NOMO-1 treated with dmso at 0.1 percent for 144 hours (cell line): ENCODE measurements at regions not wholly inside any gene's neighbourhood (a gene's known extent, or its start where the extent isn't known, plus 50 kb on each side); places are given as distances from the start of the nearest gene placed in this dataset.

Experiments
- DNase-seq: peaks from one replicate; lab custom pipeline; 2025; ENCODE audit not compliant: unreplicated experiment; lab: John Stamatoyannopoulos, UW

DNA sequence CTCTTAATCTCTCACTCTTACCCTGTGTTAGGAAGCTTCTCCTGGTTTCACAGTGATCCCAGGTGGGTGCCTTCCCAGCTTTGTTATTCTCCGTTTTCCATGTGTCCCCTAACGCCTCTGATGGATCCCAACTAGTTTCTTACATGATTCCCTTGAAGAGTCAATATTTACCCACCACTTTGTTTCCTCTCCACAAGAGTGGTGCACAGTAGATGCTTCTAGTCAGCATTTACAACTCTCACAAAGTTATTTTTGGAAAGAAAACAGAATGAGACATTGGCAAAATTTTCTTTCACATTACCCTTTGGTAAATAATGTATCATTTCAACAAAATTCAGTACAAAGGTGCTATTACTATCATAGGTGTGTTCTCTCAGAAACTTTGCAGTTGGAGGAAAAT, 1611.1 kb upstream of the ZEB2 start:
- no peak for DNase-seq

- no peak for DNase-seq
Measured at GRCh38 chr2:146130290-146130689, 1610.4 kb upstream of the ZEB2 start.

DNA sequence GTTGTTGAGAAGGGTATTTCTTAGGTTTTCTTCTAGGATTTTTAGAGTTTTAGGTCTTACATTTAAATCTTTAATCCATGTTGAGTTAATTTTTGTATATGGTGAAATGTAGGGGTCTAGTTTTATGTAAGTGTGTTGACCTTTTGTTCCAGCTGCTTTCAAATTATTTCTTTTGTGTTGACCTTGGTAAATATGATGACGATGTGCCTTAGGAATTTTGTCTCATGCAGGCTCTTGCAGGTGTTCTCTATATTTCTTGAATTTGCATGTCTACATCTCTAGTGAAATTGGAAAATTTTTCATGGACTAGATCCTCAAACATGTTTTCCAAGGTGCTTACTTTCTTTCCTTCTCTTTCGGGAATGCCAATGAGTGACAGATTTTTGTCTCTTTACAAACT, 1609.3 kb upstream of the ZEB2 start:
- no peak for DNase-seq

DNA sequence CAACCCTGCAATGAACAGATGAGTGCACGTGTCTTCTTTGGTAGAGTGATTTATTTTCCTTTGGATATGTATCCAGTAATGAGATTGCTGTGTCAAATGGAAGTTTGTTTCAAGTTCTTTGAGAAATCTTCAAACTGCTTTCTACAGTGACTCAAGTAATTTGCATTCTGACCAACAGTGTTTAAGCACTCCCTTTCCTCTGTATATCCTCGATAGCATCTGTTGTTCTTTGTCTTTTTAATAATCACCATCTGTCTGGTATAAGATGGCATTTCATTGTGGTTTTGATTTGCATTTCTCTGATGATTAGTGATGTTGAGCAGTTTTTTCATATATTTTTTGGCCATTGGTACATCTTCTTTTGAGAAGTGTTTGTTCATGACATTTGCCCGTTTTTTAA, 1608.3 kb upstream of the ZEB2 start:
- no peak for DNase-seq

DNA sequence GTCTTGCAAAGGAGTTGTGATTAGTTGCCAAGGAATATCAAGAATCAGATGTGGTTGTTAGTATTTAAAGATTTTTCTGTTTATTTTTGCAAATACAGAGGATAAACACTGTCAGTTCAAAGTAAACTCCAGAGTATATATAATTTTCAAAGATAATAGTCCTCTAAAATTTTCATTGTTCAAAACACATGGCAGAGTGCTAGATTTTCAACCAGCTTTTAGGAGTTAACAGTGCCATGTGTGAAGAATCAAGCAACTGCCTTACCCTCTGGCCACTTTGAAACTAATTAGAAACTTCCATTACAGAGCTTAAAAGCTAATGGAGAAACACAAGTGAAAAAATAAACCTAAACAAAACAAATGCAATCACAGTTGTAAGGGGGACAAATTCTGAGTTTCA, 1605.6 kb upstream of the ZEB2 start:
- DNase-seq: no peak

DNA sequence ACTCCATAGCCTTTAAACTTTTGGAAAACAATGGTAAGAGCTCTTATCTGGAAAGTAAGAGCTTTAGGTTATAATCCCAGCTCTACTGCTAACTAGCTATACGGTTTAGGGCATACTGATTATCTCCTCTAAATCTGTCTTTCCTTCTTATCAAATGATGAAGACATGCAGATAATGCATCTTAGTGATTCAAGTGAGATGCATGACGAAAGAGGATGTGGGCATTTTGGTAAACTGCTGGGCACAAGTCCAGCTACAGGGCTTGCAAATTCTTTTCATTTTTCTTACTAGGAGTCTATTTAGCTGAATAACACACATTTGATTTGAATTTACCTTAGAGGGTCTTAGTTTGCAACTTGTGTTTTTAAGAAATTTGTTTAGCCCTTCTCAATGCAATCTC, 1604.8 kb upstream of the ZEB2 start:
- no peak for DNase-seq

DNA sequence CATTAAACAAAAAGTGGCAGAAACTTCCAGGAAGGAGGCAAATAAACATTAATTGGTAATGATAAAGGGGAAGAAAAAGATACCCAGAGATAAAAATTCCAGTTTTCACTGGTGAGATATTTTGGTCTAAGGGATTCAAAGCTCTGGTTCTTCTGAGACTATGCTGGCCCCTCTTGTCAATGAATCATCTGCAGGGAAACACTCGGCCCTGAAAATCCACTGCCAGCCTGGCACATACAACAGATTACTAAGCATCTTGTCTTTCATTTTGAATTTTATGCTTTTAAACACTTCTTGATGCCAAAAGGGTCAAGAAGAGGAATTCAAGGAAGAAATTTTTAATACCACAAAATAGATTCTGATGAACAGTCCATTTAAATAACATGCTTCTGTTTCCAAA, 1603.8 kb upstream of the ZEB2 start:
- DNase-seq: no peak

DNA sequence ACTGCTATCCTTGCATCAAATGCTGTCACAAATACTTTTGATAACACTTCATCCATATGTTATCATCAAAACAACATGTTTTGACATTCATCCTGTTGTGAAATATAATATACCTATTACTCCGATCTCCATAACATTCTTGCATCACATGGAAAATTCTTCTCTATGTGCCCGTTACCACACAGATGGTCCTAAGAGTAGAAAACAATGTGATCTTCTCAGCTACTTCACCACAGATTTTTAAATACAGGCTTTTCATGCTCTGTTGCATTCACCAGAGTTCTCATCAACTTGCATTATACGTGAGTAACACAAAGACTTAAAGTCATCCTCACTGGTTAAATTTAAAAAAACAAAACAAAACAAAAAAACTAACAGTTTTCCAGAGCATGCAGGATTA, 1603.3 kb upstream of the ZEB2 start:
- DNase-seq: no peak

DNA sequence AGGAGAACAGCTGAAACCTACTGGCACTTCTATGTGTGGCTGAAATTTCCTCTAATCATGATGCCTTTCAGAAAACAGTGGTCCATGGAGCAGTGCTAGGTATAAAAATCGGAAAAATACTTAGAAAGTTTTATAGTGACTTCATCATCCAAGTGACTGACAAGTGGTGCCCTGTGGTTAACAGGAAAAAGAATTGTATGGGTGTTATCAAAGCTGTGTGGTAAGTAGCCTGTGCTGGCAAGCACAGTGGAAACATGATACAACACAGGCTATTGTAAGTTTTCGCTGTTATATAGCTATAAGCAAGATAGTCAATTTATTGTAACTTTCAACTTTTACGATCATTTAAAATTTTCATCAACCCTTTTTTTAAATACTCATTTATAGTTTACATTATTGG, 1599.7 kb upstream of the ZEB2 start:
- DNase-seq: no peak

DNA sequence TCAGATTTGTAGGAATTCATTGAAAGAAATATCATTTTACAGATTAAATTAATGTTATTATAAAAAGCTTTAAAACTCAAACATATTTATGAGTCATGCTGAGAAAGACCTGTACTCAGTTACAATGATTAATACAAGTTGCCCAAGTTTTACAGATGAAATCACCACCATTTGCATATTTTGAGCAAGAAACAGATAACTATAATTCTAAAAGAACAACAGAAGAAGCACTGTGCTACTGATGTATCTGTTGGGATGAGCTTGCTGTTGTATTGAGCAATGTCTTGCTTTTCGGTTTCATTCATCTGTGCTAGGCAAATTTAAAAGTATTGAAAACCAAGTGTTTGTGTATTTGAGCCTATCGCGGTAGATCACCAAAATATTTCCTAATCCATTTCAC, 1589.1 kb upstream of the ZEB2 start:
- DNase-seq: no peak

GRCh38 chr2:146094185-146094584, 1574.3 kb upstream of the ZEB2 start:
- DNase-seq: no peak

- no peak for DNase-seq
Measured at GRCh38 chr2:146081459-146081858, 1561.5 kb upstream of the ZEB2 start.

DNA sequence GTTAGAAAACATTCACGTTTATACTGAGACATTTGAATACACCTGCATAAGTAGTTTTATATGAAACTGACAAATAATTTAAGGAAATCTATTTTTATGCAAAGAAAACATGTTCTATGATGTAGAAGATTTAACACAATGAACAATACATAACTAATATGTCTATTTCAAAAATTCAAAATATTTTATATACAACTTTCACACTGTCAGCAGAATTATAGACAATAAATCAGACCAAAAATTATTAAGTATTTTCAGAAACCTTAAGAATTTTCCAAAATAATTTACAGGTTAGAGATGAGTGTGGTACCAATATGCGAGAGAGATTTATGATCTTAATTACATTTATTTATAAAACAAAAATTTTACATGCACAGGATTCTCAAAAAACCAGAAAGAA, 1561.0 kb upstream of the ZEB2 start:
- DNase-seq: no peak

GRCh38 chr2:146079216-146079615, 1559.3 kb upstream of the ZEB2 start:
- no peak for DNase-seq

GRCh38 chr2:146077156-146077555, 1557.2 kb upstream of the ZEB2 start:
- no peak for DNase-seq

- DNase-seq: no peak
Measured at GRCh38 chr2:146068051-146068450, 1548.1 kb upstream of the ZEB2 start.

- no peak for DNase-seq
Measured at GRCh38 chr2:146048141-146048540, 1528.2 kb upstream of the ZEB2 start.

- DNase-seq: no peak
Measured at GRCh38 chr2:146041274-146041910, 1521.5 kb upstream of the ZEB2 start.

DNA sequence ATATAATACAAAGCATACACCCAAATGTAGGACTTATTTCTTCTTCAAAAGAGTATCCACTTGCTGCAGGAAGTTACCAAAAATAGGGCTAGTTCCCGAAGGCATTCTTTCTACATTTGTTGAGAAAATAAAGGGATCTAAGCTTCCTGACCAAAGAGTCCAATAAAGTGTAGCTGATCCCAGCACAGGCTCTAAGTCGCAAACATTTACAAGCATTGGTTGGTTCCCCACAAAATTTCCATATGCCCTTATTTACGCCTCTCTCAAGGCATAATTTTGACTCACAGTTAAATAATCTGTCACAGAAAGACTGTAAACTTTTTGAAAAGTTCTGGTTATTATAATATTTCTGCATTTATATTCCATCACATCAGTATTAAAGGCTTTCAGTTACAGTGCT, 1520.1 kb upstream of the ZEB2 start:
- DNase-seq: no peak

- DNase-seq: no peak
Measured at GRCh38 chr2:146038014-146038413, 1518.1 kb upstream of the ZEB2 start.

- no peak for DNase-seq
Measured at GRCh38 chr2:146037334-146037870, 1517.5 kb upstream of the ZEB2 start.

GRCh38 chr2:146031158-146031557, 1511.2 kb upstream of the ZEB2 start:
- no peak for DNase-seq

DNA sequence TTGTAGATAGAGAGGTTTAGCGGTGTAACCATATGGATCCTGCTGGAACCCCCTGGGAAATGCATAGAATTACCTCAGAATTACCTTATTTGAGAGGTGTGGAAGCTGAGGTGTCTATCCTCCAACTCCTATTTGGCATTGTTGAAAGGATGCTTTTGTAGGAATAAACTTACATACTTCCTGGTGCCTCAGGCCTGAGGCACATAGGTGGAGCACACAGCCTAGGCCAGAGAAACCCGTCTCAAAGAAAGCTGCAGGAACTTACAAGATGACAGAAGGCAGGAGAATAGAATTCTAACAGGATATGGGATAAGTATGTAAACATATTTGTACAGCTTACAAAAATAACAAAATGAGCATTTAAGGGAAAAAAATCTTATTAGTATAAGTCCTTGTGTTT, 1507.2 kb upstream of the ZEB2 start:
- no peak for DNase-seq
